ENCODE measurements at regions not wholly inside any gene's neighbourhood (a gene's known extent, or its start where the extent isn't known, plus 50 kb on each side); places are given as distances from the start of the nearest gene placed in this dataset.

GRCh38 chr22:48993655-48994054 lies 834.0 kb downstream of the BRD1 start:
- intact Hi-C loops (cut with DNase I): no loop called here
- TF ChIP-seq POLR2A (IDR thresholded peaks at IDR 0.05): no peak
- no peak for TF ChIP-seq CTCF (IDR thresholded peaks at IDR 0.05)
- DNase-seq: no peak
- Histone ChIP-seq H3K4me1 (no peaks in the 10 kb centered on the region), H3K36me3 (no peaks in the 10 kb centered on the region), H3K27me3 (peaks cover 0 to 14% (median 0%) of the 10 kb centered on the region in 4 donors), H3K27ac (no peak overlapping the region), H3K9me3 (no peaks in the 10 kb centered on the region), H3K4me3 (no peak overlapping the region)
- 58 to 59% methylated on average over 5 of the region's 5 CpGs for WGBS, 2 donors

- Histone ChIP-seq H3K36me3 (no peaks in the 10 kb centered on the region), H3K27ac (no peak overlapping the region), H3K9me3 (no peaks in the 10 kb centered on the region), H3K27me3 (peaks cover 0 to 23% (median 0%) of the 10 kb centered on the region in 4 donors), H3K4me3 (no peak overlapping the region), H3K4me1 (no peaks in the 10 kb centered on the region)
- intact Hi-C loops (cut with DNase I): no loop called here
- 76 to 88% methylated on average over 8 to 10 of the region's 14 CpGs for WGBS, 2 donors
- DNase-seq: no peak
- no peak for TF ChIP-seq POLR2A (IDR thresholded peaks at IDR 0.05)
- no peak for TF ChIP-seq CTCF (IDR thresholded peaks at IDR 0.05)
Observed at GRCh38 chr22:48984639-48985038, 843.0 kb downstream of the BRD1 start.

GRCh38 chr22:48982321-48982905 lies 845.3 kb downstream of the BRD1 start:
- TF ChIP-seq CTCF (IDR thresholded peaks at IDR 0.05): no peak
- DNase-seq: no peak
- H3K4me3 ChIP-seq: no peak overlapping the region

GRCh38 chr22:48981371-48982061 lies 846.2 kb downstream of the BRD1 start:
- H3K27ac ChIP-seq: no peak overlapping the region
- WGBS, 2 donors: 58 to 71% methylated on average over 11 to 16 of the region's 20 CpGs
- intact Hi-C loops (cut with DNase I): no loop called here
- no peak for DNase-seq
- no peaks in the 10 kb centered on the region for H3K9me3 ChIP-seq
- no peaks in the 10 kb centered on the region for H3K4me1 ChIP-seq
- no peaks in the 10 kb centered on the region for H3K36me3 ChIP-seq
- TF ChIP-seq CTCF (IDR thresholded peaks at IDR 0.05) (no peak), POLR2A (IDR thresholded peaks at IDR 0.05) (no peak)
- H3K27me3 ChIP-seq: peaks cover 0 to 45% (median 0%) of the 10 kb centered on the region in 4 donors
- no peak overlapping the region for H3K4me3 ChIP-seq

More at GRCh38 chr22:48982321-48982905, 845.3 kb downstream of the BRD1 start:
- no peaks in the 10 kb centered on the region for H3K4me1 ChIP-seq
- no peaks in the 10 kb centered on the region for H3K36me3 ChIP-seq
- intact Hi-C loops (cut with DNase I): no loop called here
- WGBS, 2 donors: 73 to 91% methylated on average over 5 to 8 of the region's 10 CpGs
- H3K27ac ChIP-seq: no peak overlapping the region
- H3K9me3 ChIP-seq: no peaks in the 10 kb centered on the region
- peaks cover 0 to 36% (median 0%) of the 10 kb centered on the region in 4 donors for H3K27me3 ChIP-seq

GRCh38 chr22:48980918-48981317 lies 846.8 kb downstream of the BRD1 start:
- no peaks in the 10 kb centered on the region for H3K4me1 ChIP-seq
- DNase-seq: no peak
- H3K36me3 ChIP-seq: no peaks in the 10 kb centered on the region
- H3K27me3 ChIP-seq: peaks cover 0 to 47% (median 0%) of the 10 kb centered on the region in 4 donors
- H3K9me3 ChIP-seq: no peaks in the 10 kb centered on the region
- WGBS, 2 donors: 38 to 59% methylated on average over 2 to 9 of the region's 10 CpGs
- TF ChIP-seq CTCF (IDR thresholded peaks at IDR 0.05) (no peak), POLR2A (IDR thresholded peaks at IDR 0.05) (no peak)
- no peak overlapping the region for H3K27ac ChIP-seq
- H3K4me3 ChIP-seq: no peak overlapping the region
- intact Hi-C loops (cut with DNase I): no loop called here

Data from esophagus squamous epithelium (tissue), 5 donors.